ENCODE measurements at regions not wholly inside any gene's neighbourhood (a gene's known extent, or its start where the extent isn't known, plus 50 kb on each side); places are given as distances from the start of the nearest gene placed in this dataset.
A peak's percentile ranks its signal among the peaks of the same experiment; 100 is the strongest.

GRCh38 chr12:69095765-69096477 is 143.4 kb upstream of the CPSF6 start:
- in situ Hi-C loops (cut with HindIII; ENCODE audit: low sequenced_read_pairs) = no loop called here
- no peak for DNase-seq (ENCODE audit: low read depth, low spot score)
- H3K4me3 ChIP-seq (ENCODE audit: low read depth, low read length) = no peak overlapping the region
- no peak for TF ChIP-seq CTCF (IDR thresholded peaks at IDR 0.05; ENCODE audit: low read depth, low read length)

DNA sequence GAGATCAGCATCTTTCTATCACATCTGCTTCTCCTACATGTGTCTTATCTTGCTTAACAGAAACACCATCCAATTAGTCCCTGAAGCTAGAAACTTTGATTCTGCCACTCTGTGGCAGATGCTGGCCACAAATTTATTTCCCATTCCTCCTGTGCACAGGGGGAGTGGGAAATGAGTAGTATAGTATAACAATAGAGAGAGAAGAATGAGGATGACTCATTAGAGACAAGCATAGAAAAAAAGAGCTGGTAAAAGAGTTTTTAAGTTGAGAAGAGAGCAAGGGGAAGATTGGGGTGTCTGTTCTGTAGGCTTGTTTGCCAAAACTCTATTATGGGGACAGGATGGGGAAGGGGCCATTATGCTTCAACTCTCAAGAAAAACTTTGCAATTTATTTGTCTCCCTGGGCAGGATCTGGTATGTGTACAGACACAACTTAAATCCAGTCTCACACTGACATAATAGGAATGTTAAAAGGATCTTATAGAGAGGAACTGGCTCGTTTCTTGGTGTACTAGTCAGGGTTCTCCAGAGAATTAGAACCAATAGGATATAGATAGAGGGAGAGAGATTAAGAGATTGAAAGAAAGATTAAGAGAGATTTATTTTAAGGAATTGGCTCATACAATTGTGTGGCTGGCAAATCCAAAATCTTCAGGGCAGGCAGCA is 142.6 kb upstream of the CPSF6 start:
- H3K4me3 ChIP-seq (ENCODE audit: low read depth, low read length) = no peak overlapping the region
- in situ Hi-C loops (cut with HindIII; ENCODE audit: low sequenced_read_pairs) = no loop called here
- DNase-seq (ENCODE audit: low read depth, low spot score) = peak; percentile 70
- no peak for TF ChIP-seq CTCF (IDR thresholded peaks at IDR 0.05; ENCODE audit: low read depth, low read length)

DNA sequence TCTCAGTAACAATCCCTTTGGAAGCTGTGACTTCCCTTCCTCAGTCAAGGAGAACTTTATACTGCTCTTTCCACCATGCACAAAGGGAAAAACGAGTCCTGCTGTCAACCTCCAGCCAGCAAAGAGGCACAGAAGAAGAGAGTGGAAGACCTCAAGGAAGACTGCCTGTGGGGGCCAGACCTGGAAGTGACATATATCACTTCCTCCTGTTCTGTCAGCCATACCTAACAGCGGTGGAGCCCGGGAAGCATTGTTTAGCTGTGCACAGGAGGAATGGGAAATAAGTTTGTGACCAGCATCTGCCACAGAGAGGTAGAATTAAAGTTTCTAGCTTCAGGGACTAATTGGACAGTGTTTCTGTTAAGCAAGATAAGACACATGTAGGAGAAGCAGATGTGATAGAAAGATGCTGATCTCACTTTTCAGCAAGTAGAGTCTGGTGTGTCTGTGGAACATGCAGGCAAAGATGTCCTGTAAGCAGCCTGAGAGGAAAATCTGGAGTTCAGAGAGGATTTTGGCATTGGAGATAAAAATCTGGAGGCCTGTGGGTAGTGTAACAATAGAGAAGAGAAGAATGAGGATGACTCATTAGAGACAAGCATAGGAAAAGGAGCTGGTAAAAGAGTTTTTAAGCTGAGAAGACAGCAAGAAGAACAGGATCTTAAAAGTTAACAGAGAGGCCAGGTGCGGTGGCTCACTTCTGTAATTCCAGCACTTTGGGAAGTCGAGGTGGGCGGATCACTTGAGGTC is 141.6 kb upstream of the CPSF6 start:
- no peak overlapping the region for H3K4me3 ChIP-seq (ENCODE audit: low read depth, low read length)
- in situ Hi-C loops (cut with HindIII; ENCODE audit: low sequenced_read_pairs) = no loop called here
- no peak for TF ChIP-seq CTCF (IDR thresholded peaks at IDR 0.05; ENCODE audit: low read depth, low read length)
- DNase-seq (ENCODE audit: low read depth, low spot score) = peak; percentile 60

DNA sequence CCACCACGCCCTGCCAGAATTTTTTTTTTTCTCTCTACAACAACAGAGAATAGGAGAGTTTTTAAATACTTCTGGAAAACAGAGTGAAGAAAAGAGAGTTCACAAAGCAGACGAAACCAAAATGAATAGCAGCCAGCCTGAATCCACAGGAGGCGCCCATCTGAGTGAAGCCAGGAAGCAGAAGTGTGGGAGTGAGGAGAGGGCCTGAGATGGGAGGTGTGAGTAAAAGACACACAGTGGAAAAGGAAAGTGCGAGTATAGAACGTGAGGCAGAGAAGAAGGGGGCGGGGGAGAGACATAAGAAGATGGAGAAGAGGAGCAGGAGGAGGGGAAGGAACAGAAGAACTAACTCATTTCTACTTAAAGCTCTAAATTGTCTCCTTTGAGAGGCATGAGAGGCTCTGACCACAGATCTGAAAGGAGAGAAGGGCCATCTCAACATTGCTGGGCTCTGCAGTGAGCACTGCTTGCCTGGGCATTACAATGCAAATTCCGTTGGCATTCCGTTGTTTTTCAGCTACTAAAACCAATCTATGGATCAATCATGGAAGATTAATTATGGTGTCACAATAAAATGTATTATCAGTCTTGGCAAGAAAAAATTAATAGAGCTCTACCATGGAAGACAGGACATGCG is 140.1 kb upstream of the CPSF6 start:
- TF ChIP-seq CTCF (IDR thresholded peaks at IDR 0.05; ENCODE audit: low read depth, low read length) = no peak

GRCh38 chr12:69101505-69101904 is 137.9 kb upstream of the CPSF6 start:
- DNase-seq (ENCODE audit: low read depth, low spot score) = peak; percentile 68
- H3K4me3 ChIP-seq (ENCODE audit: low read depth, low read length) = no peak overlapping the region
- in situ Hi-C loops (cut with HindIII; ENCODE audit: low sequenced_read_pairs) = no loop called here
- TF ChIP-seq CTCF (IDR thresholded peaks at IDR 0.05; ENCODE audit: low read depth, low read length) = no peak

More for the DNA sequence above, 140.1 kb upstream of the CPSF6 start:
- no peak overlapping the region for H3K4me3 ChIP-seq (ENCODE audit: low read depth, low read length)
- DNase-seq (ENCODE audit: low read depth, low spot score) = peak; percentile 5
- in situ Hi-C loops (cut with HindIII; ENCODE audit: low sequenced_read_pairs) = no loop called here

DNA sequence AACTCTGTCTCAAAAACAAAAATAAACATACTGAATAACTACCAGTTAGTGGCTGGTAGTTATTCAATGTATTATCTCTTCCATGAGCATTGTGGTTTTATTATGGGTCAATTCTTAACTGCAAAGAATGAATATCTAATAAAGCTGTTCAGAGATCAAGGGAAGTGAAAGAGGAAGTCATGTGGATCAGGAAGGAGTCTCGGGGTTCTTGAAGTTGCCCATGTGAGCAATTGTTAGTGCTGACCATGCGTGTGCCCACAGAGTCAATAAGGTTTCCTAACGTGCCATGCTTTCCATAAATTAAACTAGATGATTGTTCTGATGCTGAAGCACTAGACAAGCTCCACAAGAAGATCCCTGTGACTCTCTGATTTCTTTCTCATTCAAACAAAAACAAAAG is 136.5 kb upstream of the CPSF6 start:
- no peak for DNase-seq (ENCODE audit: low read depth, low spot score)
- no peak for TF ChIP-seq CTCF (IDR thresholded peaks at IDR 0.05; ENCODE audit: low read depth, low read length)
- no peak overlapping the region for H3K4me3 ChIP-seq (ENCODE audit: low read depth, low read length)
- in situ Hi-C loops (cut with HindIII; ENCODE audit: low sequenced_read_pairs) = no loop called here

All from astrocyte of the spinal cord (primary cell).